ENCODE measurements at regions not wholly inside any gene's neighbourhood (a gene's known extent, or its start where the extent isn't known, plus 50 kb on each side); places are given as distances from the start of the nearest gene placed in this dataset.

GRCh38 chr2:30323499-30323898 is 92.2 kb downstream of the LBH start:
- WGBS, 2 donors (ENCODE audit: low coverage in 1 of 2): 82% methylated on average over 3 of the region's 7 CpGs

GRCh38 chr2:30324245-30324908 is 93.0 kb downstream of the LBH start:
- 89 to 98% methylated on average over 3 to 4 of the region's 4 CpGs for WGBS, 2 donors (ENCODE audit: low coverage in 1 of 2)
- H3K27me3 ChIP-seq: no peaks in the 10 kb centered on the region
- no peaks in the 10 kb centered on the region for H3K36me3 ChIP-seq
- no peaks in the 10 kb centered on the region for H3K9me3 ChIP-seq
- TF ChIP-seq POLR2A (IDR thresholded peaks at IDR 0.05) (no peak), POLR2AphosphoS5 (IDR thresholded peaks at IDR 0.05) (no peak), EP300 (IDR thresholded peaks at IDR 0.05) (no peak)
- TF ChIP-seq, protein P1, sequence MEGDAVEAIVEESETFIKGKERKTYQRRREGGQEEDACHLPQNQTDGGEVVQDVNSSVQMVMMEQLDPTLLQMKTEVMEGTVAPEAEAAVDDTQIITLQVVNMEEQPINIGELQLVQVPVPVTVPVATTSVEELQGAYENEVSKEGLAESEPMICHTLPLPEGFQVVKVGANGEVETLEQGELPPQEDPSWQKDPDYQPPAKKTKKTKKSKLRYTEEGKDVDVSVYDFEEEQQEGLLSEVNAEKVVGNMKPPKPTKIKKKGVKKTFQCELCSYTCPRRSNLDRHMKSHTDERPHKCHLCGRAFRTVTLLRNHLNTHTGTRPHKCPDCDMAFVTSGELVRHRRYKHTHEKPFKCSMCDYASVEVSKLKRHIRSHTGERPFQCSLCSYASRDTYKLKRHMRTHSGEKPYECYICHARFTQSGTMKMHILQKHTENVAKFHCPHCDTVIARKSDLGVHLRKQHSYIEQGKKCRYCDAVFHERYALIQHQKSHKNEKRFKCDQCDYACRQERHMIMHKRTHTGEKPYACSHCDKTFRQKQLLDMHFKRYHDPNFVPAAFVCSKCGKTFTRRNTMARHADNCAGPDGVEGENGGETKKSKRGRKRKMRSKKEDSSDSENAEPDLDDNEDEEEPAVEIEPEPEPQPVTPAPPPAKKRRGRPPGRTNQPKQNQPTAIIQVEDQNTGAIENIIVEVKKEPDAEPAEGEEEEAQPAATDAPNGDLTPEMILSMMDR (IDR thresholded peaks at IDR 0.05): no peak
- no peak overlapping the region for H3K4me3 ChIP-seq
- peaks cover 0 to 11% (median 0%) of the 10 kb centered on the region in 3 donors for H3K4me1 ChIP-seq
- no peak for ATAC-seq
- no peak overlapping the region for H3K27ac ChIP-seq

More at GRCh38 chr2:30323499-30323898, 92.2 kb downstream of the LBH start:
- H3K4me1 ChIP-seq: peaks cover 0 to 11% (median 0%) of the 10 kb centered on the region in 3 donors
- H3K27ac ChIP-seq: no peak overlapping the region
- no peaks in the 10 kb centered on the region for H3K9me3 ChIP-seq
- H3K27me3 ChIP-seq: no peaks in the 10 kb centered on the region
- TF ChIP-seq, protein P1 (IDR thresholded peaks at IDR 0.05): no peak
- TF ChIP-seq POLR2AphosphoS5 (IDR thresholded peaks at IDR 0.05): no peak
- no peak for TF ChIP-seq POLR2A (IDR thresholded peaks at IDR 0.05)
- TF ChIP-seq EP300 (IDR thresholded peaks at IDR 0.05): no peak
- ATAC-seq: no peak
- no peak overlapping the region for H3K4me3 ChIP-seq
- H3K36me3 ChIP-seq: no peaks in the 10 kb centered on the region

GRCh38 chr2:30325600-30326328 is 94.4 kb downstream of the LBH start:
- no peaks in the 10 kb centered on the region for H3K9me3 ChIP-seq
- no peak overlapping the region for H3K4me3 ChIP-seq
- no peaks in the 10 kb centered on the region for H3K36me3 ChIP-seq
- no peak overlapping the region for H3K27ac ChIP-seq
- H3K4me1 ChIP-seq: peaks cover 0 to 11% (median 0%) of the 10 kb centered on the region in 3 donors
- ATAC-seq: no peak
- 86 to 100% methylated on average over 3 to 4 of the region's 4 CpGs for WGBS, 2 donors (ENCODE audit: low coverage in 1 of 2)
- TF ChIP-seq, protein P1 (IDR thresholded peaks at IDR 0.05): no peak
- TF ChIP-seq POLR2A (IDR thresholded peaks at IDR 0.05) (no peak), EP300 (IDR thresholded peaks at IDR 0.05) (no peak), POLR2AphosphoS5 (IDR thresholded peaks at IDR 0.05) (no peak)
- H3K27me3 ChIP-seq: no peaks in the 10 kb centered on the region

GRCh38 chr2:30326497-30326896 is 95.2 kb downstream of the LBH start:
- no peak for ATAC-seq
- Histone ChIP-seq H3K4me3 (no peak overlapping the region), H3K4me1 (peaks cover 0 to 4% (median 0%) of the 10 kb centered on the region in 3 donors), H3K27me3 (no peaks in the 10 kb centered on the region), H3K9me3 (no peaks in the 10 kb centered on the region), H3K36me3 (no peaks in the 10 kb centered on the region), H3K27ac (no peak overlapping the region)
- TF ChIP-seq POLR2A (IDR thresholded peaks at IDR 0.05): no peak
- TF ChIP-seq EP300 (IDR thresholded peaks at IDR 0.05): no peak
- 70 to 96% methylated on average over 2 to 4 of the region's 6 CpGs for WGBS, 2 donors (ENCODE audit: low coverage in 1 of 2)

DNA sequence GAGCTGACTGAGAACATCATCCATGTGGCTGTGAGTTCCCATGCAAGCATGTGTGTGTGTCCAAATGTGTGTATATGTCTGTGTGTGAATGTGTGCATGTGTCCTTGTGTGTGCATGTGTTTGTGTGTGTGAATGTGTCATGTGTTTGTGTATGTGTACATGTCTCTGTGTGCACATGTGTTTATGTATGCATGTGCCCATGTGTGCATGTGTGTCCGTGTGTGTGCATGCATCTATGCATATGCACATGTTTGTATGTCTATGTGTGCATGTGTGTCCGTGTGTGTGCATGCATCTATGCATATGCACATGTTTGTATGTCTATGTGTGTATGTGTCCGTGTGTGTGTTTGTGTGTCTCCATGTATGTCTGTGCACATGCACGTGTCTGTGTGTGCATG is 99.7 kb downstream of the LBH start:
- Histone ChIP-seq H3K9me3 (no peaks in the 10 kb centered on the region), H3K4me3 (no peak overlapping the region), H3K27me3 (no peaks in the 10 kb centered on the region), H3K27ac (no peak overlapping the region), H3K36me3 (no peaks in the 10 kb centered on the region), H3K4me1 (peaks cover 0 to 13% (median 4%) of the 10 kb centered on the region in 3 donors)
- 80 to 95% methylated on average over 3 to 4 of the region's 4 CpGs for WGBS, 2 donors (ENCODE audit: low coverage in 1 of 2)
- ATAC-seq: no peak
- no peak for TF ChIP-seq POLR2A (IDR thresholded peaks at IDR 0.05)
- TF ChIP-seq, protein P1 (IDR thresholded peaks at IDR 0.05): no peak
- no peak for TF ChIP-seq POLR2AphosphoS5 (IDR thresholded peaks at IDR 0.05)
- no peak for TF ChIP-seq EP300 (IDR thresholded peaks at IDR 0.05)
